HEK293 (cell line): ENCODE measurements at regions not wholly inside any gene's neighbourhood (a gene's known extent, or its start where the extent isn't known, plus 50 kb on each side); places are given as distances from the start of the nearest gene placed in this dataset.

Experiments
- CTCF ChIA-PET: fragments of 350-600 bp; formaldehyde crosslinking; extraction: SDS; loops from one replicate; lab custom pipeline; 2021; ENCODE audit warnings: antibody characterized with exemption; lab: Yijun Ruan, JAX
- POLR2A ChIA-PET: fragments of 300-600 bp; formaldehyde crosslinking; extraction: SDS; loops from one replicate; lab custom pipeline; 2020; ENCODE audit warnings: antibody characterized with exemption, inconsistent platforms; lab: Yijun Ruan, JAX
- H3K27ac ChIP-seq: fragments of 200-500 bp; sonication (Bioruptor generic); 2 replicates; pipeline ENCODE4 v1.5.1; 2014; ENCODE audit warnings: low read depth, low read length, control low read depth, inconsistent platforms; ENCODE audit errors: extremely low read depth
- H3K36me3 ChIP-seq, 2 experiments: fragments of 200-500 bp in 1 of 2; sonication (Bioruptor generic) in 1 of 2; 1 replicate in 1 of 2; 2 replicates in 1 of 2; pipeline ENCODE4 v1.5.1; 2014 to 2017; ENCODE audit warnings: inconsistent platforms in 2 of 2, low read length in 2 of 2; ENCODE audit not compliant: control insufficient read depth in 2 of 2, insufficient read depth in 1 of 2
- H3K4me1 ChIP-seq: fragments of 200-500 bp; sonication (Bioruptor generic); 2 replicates; pipeline ENCODE4 v1.5.1; 2014; ENCODE audit warnings: mild to moderate bottlenecking, low read length, inconsistent platforms; ENCODE audit not compliant: control insufficient read depth, insufficient read depth
- H3K4me3 ChIP-seq: 2 replicates; pipeline ENCODE4 v1.5.1; 2011; ENCODE audit warnings: low read depth, mild to moderate bottlenecking, control low read depth, low read length, moderate library complexity
- H3K9me3 ChIP-seq: fragments of 200-500 bp; sonication (Bioruptor generic); 2 replicates; pipeline ENCODE4 v1.5.1; 2014; ENCODE audit warnings: low read depth, low read length, inconsistent platforms; ENCODE audit not compliant: control insufficient read depth, insufficient read depth
- GFI1B ChIP-seq: fragments of 450-650 bp; formaldehyde crosslinking; IDR thresholded peaks from 2 replicates; pipeline ENCODE4 v1.5.1; 2016; ENCODE audit warnings: missing biosample characterization, missing genetic modification characterization
- KLF16 ChIP-seq: fragments of 450-650 bp; formaldehyde crosslinking; IDR thresholded peaks from 2 replicates; pipeline ENCODE4 v1.5.1; 2017; ENCODE audit warnings: missing biosample characterization, missing genetic modification characterization
- PBX3 ChIP-seq: sonication (generic); formaldehyde crosslinking; IDR thresholded peaks from 2 replicates; pipeline ENCODE4 v1.8.1; 2022; ENCODE audit warnings: mild to moderate bottlenecking, moderate library complexity, missing genetic modification reagents
- PRDM6 ChIP-seq: fragments of 450-650 bp; formaldehyde crosslinking; IDR thresholded peaks from 2 replicates; pipeline ENCODE4 v1.5.1; 2017; ENCODE audit warnings: missing biosample characterization, missing genetic modification characterization
- REST ChIP-seq: fragments of 450-650 bp; formaldehyde crosslinking; IDR thresholded peaks from 2 replicates; pipeline ENCODE4 v1.5.1; 2016; ENCODE audit warnings: missing biosample characterization, missing genetic modification characterization
- SP2 ChIP-seq: fragments of 450-650 bp; formaldehyde crosslinking; IDR thresholded peaks from 2 replicates; pipeline ENCODE4 v1.5.1; 2016; ENCODE audit warnings: missing biosample characterization, missing genetic modification characterization
- SP7 ChIP-seq: fragments of 450-650 bp; formaldehyde crosslinking; IDR thresholded peaks from 2 replicates; pipeline ENCODE4 v1.5.1; 2016; ENCODE audit warnings: missing biosample characterization, missing genetic modification characterization
- YY2 ChIP-seq: fragments of 450-650 bp; formaldehyde crosslinking; IDR thresholded peaks from 2 replicates; pipeline ENCODE4 v1.5.1; 2016; ENCODE audit warnings: missing biosample characterization, missing genetic modification characterization
- ZBTB1 ChIP-seq: fragments of 450-650 bp; formaldehyde crosslinking; IDR thresholded peaks from 2 replicates; pipeline ENCODE4 v1.5.1; 2016; ENCODE audit warnings: missing biosample characterization, missing genetic modification characterization
- ZBTB49 ChIP-seq: fragments of 450-650 bp; formaldehyde crosslinking; IDR thresholded peaks from 2 replicates; pipeline ENCODE4 v1.5.1; 2016; ENCODE audit warnings: missing biosample characterization, missing genetic modification characterization, low read depth
- ZNF138 ChIP-seq: fragments of 450-650 bp; formaldehyde crosslinking; IDR thresholded peaks from 2 replicates; pipeline ENCODE4 v1.5.1; 2016; ENCODE audit warnings: missing biosample characterization, missing genetic modification characterization, borderline replicate concordance
- ZNF16 ChIP-seq: fragments of 450-650 bp; formaldehyde crosslinking; IDR thresholded peaks from 2 replicates; pipeline ENCODE4 v1.5.1; 2016; ENCODE audit warnings: low read depth, missing biosample characterization, missing genetic modification characterization
- ZNF19 ChIP-seq: fragments of 450-650 bp; formaldehyde crosslinking; IDR thresholded peaks from 2 replicates; pipeline ENCODE4; 2016; ENCODE audit warnings: missing biosample characterization, missing genetic modification characterization, low read depth
- ZNF2 ChIP-seq: fragments of 450-650 bp; formaldehyde crosslinking; IDR thresholded peaks from 2 replicates; pipeline ENCODE4 v1.5.1; 2016; ENCODE audit warnings: missing biosample characterization, missing genetic modification characterization
- ZNF239 ChIP-seq: fragments of 450-650 bp; formaldehyde crosslinking; IDR thresholded peaks from 2 replicates; pipeline ENCODE4 v1.5.1; 2016; ENCODE audit warnings: missing biosample characterization, missing genetic modification characterization
- ZNF26 ChIP-seq: fragments of 450-650 bp; formaldehyde crosslinking; IDR thresholded peaks from 2 replicates; pipeline ENCODE4 v1.5.1; 2016; ENCODE audit warnings: missing biosample characterization, missing genetic modification characterization
- ZNF266 ChIP-seq: fragments of 450-650 bp; formaldehyde crosslinking; IDR thresholded peaks from 2 replicates; pipeline ENCODE4 v1.5.1; 2016; ENCODE audit warnings: missing biosample characterization, missing genetic modification characterization, low read depth
- ZNF311 ChIP-seq: fragments of 450-650 bp; formaldehyde crosslinking; IDR thresholded peaks from 2 replicates; pipeline ENCODE4 v1.5.1; 2017; ENCODE audit warnings: missing biosample characterization, missing genetic modification characterization, borderline replicate concordance
- ZNF423 ChIP-seq: fragments of 450-650 bp; formaldehyde crosslinking; IDR thresholded peaks from 2 replicates; pipeline ENCODE4 v1.5.1; 2016; ENCODE audit warnings: missing biosample characterization, missing genetic modification characterization
- ZNF707 ChIP-seq: fragments of 450-650 bp; formaldehyde crosslinking; IDR thresholded peaks from 2 replicates; pipeline ENCODE4 v1.5.1; 2016; ENCODE audit warnings: missing biosample characterization, missing genetic modification characterization
- ZNF791 ChIP-seq: fragments of 450-650 bp; formaldehyde crosslinking; IDR thresholded peaks from 2 replicates; pipeline ENCODE4 v1.5.1; 2016; ENCODE audit warnings: missing biosample characterization, missing genetic modification characterization
- TF ChIP-seq, protein P1 (sequence below): fragments of 450-650 bp; formaldehyde crosslinking; IDR thresholded peaks from 2 replicates; pipeline ENCODE4 v1.5.1; 2016; ENCODE audit warnings: missing biosample characterization, missing genetic modification characterization

DNA sequence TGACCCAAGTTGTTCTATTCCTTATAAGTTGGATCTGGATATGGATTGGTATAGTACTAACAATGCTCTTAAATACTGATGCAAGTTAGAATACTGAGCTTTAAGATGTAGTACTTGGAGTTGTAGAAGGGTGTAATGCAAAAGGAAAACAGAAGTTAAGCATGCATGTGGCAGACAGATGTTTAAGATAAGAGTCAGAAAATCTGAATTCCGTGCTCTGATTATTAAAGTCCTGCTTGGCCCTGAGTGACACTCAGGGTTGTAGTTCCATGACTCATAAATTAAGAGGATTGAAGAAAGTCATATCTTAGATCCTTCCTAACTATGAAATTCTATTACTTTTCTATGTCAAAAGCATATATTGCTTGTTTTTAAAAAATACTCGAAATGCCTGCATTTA lies 250.6 kb downstream of the RPRM start (continued):
- TF ChIP-seq ZBTB1 (tag by site-specific recombination), result no peak
- no peak for TF ChIP-seq GFI1B (tag by site-specific recombination)
- no peak for TF ChIP-seq ZNF266 (tag by site-specific recombination)
- TF ChIP-seq ZNF138 (tag by site-specific recombination), result no peak
- no peak for TF ChIP-seq ZNF239 (tag by site-specific recombination)
- TF ChIP-seq ZNF423 (tag by site-specific recombination), result no peak
- no peak for TF ChIP-seq ZNF2 (tag by site-specific recombination)
- TF ChIP-seq YY2 (tag by site-specific recombination), result no peak
- TF ChIP-seq REST, result no peak

- CTCF ChIA-PET, result interaction anchor here (0.6 kb wide), 1 partner anchor 613 kb away, joined by 3 read pairs; no protein-coding TSS in a partner anchor
- POLR2A ChIA-PET, result no interaction called here
- no peak overlapping the region for H3K4me3 ChIP-seq
These were observed 256.1 kb downstream of the RPRM start for GRCh38 chr2:153222231-153223165.

More at GRCh38 chr2:153222231-153223165, 256.1 kb downstream of the RPRM start:
- Histone ChIP-seq H3K36me3 (no peaks in the 10 kb centered on the region), H3K27ac (no peak overlapping the region), H3K4me1 (no peaks in the 10 kb centered on the region), H3K9me3 (no peaks in the 10 kb centered on the region)
- TF ChIP-seq KLF16 (tag by site-specific recombination) (no peak), ZNF26 (tag by site-specific recombination) (no peak), PRDM6 (tag by site-specific recombination) (no peak), ZNF707 (tag by site-specific recombination) (no peak), SP7 (tag by site-specific recombination) (no peak), ZNF19 (tag by site-specific recombination) (no peak), SP2 (no peak), ZBTB49 (tag by site-specific recombination) (no peak), ZNF311 (tag by site-specific recombination) (no peak), ZNF791 (no peak), ZNF16 (tag by site-specific recombination) (no peak), PBX3 (CRISPR knock-in tag) (no peak)
- TF ChIP-seq, protein P1, sequence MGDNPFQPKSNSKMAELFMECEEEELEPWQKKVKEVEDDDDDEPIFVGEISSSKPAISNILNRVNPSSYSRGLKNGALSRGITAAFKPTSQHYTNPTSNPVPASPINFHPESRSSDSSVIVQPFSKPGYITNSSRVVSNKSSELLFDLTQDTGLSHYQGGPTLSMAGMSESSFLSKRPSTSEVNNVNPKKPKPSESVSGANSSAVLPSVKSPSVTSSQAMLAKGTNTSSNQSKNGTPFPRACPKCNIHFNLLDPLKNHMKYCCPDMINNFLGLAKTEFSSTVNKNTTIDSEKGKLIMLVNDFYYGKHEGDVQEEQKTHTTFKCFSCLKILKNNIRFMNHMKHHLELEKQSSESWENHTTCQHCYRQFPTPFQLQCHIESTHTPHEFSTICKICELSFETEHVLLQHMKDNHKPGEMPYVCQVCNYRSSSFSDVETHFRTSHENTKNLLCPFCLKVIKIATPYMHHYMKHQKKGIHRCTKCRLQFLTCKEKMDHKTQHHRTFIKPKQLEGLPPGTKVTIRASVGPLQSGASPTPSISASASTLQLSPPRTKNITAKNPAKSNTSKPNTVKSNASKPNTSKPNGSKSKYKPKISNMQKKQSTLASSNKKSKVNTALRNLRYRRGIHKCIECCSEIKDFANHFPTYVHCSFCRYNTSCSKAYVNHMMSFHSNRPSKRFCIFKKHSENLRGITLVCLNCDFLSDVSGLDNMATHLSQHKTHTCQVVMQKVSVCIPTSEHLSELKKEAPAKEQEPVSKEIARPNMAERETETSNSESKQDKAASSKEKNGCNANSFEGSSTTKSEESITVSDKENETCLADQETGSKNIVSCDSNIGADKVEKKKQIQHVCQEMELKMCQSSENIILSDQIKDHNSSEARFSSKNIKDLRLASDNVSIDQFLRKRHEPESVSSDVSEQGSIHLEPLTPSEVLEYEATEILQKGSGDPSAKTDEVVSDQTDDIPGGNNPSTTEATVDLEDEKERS (tag by site-specific recombination), result no peak
